Endothelial cell of umbilical vein (primary cell): ENCODE measurements at regions not wholly inside any gene's neighbourhood (a gene's known extent, or its start where the extent isn't known, plus 50 kb on each side); places are given as distances from the start of the nearest gene placed in this dataset.

ENCODE experiments used
- BruUV-seq: library from RNA; stranded (reverse); fragments of 400-500 nt; replicated peaks from 2 replicates; lab custom pipeline; 2021; lab: Mats Ljungman, UMichigan
- CTCF ChIA-PET: fragments of 300-600, 350-600 bp; sonication (Branson Sonifier 250); formaldehyde crosslinking; loops from one replicate; lab custom pipeline; 2021; ENCODE audit warnings: antibody characterized with exemption, inconsistent platforms; lab: Charles Lee
- POLR2A ChIA-PET: fragments of 300-600, 350-600 bp; sonication (Branson Sonifier 250); formaldehyde crosslinking; loops from one replicate; lab custom pipeline; 2021; ENCODE audit warnings: antibody characterized with exemption, inconsistent platforms; lab: Charles Lee
- DNase-seq: peaks from one replicate; pipeline ENCODE4 v3.0.0-alpha.2; 2011; ENCODE audit warnings: low read depth, low spot score
- FAIRE-seq: peaks from 2 replicates; lab custom pipeline; 2011; peaks lifted over from hg19 to GRCh38; lab: Jason Lieb, UNC
- H2AFZ ChIP-seq: 2 replicates; pipeline ENCODE4 v1.6.0; 2012; ENCODE audit warnings: low read depth, low read length, control low read depth, inconsistent platforms
- H3K27ac ChIP-seq: 2 replicates; pipeline ENCODE4 v1.5.1; 2011; ENCODE audit warnings: low read depth, mild to moderate bottlenecking, control low read depth, low read length, moderate library complexity; ENCODE audit not compliant: insufficient read depth
- H3K27me3 ChIP-seq, 2 experiments: 2 replicates each; pipeline versions ENCODE4 v1.6.0 to v1.6.1; 2011; ENCODE audit warnings: low read length in 2 of 2, mixed read lengths in 1 of 2; ENCODE audit not compliant: control insufficient read depth in 2 of 2, insufficient read depth in 2 of 2
- H3K36me3 ChIP-seq, 2 experiments: 2 replicates in 1 of 2; 3 replicates in 1 of 2; pipeline ENCODE4 v1.5.1; 2011; ENCODE audit warnings: low read length in 2 of 2, mild to moderate bottlenecking in 1 of 2, moderate library complexity in 1 of 2; ENCODE audit not compliant: control insufficient read depth in 2 of 2, insufficient read depth in 2 of 2; ENCODE audit errors: extremely low read depth in 1 of 2
- H3K4me1 ChIP-seq: 3 replicates; pipeline ENCODE4 v1.5.1; 2011; ENCODE audit warnings: mild to moderate bottlenecking, low read length; ENCODE audit not compliant: control insufficient read depth, insufficient read depth; ENCODE audit errors: extremely low read depth
- H3K4me2 ChIP-seq: 2 replicates; pipeline ENCODE4 v1.6.1; 2011; ENCODE audit warnings: low read length, control low read depth, mixed read lengths; ENCODE audit not compliant: insufficient read depth
- H3K4me3 ChIP-seq, 3 experiments: fragments of 200-600 bp in 1 of 3; sonication (generic), shearing (Covaris generic) in 1 of 3; replicated peaks in 1 of 3; 2 replicates each; pipeline ENCODE4 v1.5.1; 2011 to 2016; ENCODE audit warnings: control low read depth in 3 of 3, low read length in 3 of 3, mild to moderate bottlenecking in 2 of 3, inconsistent platforms in 1 of 3, low read depth in 1 of 3, moderate library complexity in 1 of 3; ENCODE audit not compliant: insufficient read depth in 1 of 3
- H3K79me2 ChIP-seq: 2 replicates; pipeline ENCODE4 v1.6.0; 2012; ENCODE audit warnings: low read length, inconsistent platforms; ENCODE audit not compliant: control insufficient read depth, insufficient read depth
- H3K9ac ChIP-seq: replicated peaks from 2 replicates; pipeline ENCODE3; 2011; ENCODE audit warnings: low read length, control low read depth; ENCODE audit not compliant: insufficient read depth; ENCODE audit errors: extremely low read depth
- H3K9me1 ChIP-seq: replicated peaks from 3 replicates; pipeline ENCODE4 v1.6.0; 2011; ENCODE audit warnings: mild to moderate bottlenecking, low read length; ENCODE audit not compliant: control insufficient read depth, insufficient read depth; ENCODE audit errors: extremely low read depth
- H3K9me3 ChIP-seq: replicated peaks from 2 replicates; pipeline ENCODE4 v1.5.1; 2012; ENCODE audit warnings: low read length, inconsistent platforms; ENCODE audit not compliant: control insufficient read depth, insufficient read depth
- H4K20me1 ChIP-seq: replicated peaks from 2 replicates; pipeline ENCODE3; 2011; ENCODE audit warnings: mild to moderate bottlenecking, low read length; ENCODE audit not compliant: control insufficient read depth, insufficient read depth; ENCODE audit errors: extremely low read depth
- CTCF ChIP-seq, 2 donors: IDR thresholded peaks; 1 replicate in 1 of 2; 2 replicates in 1 of 2; pipeline ENCODE4 v1.5.1; 2011; ENCODE audit warnings: low read length in 2 of 2, mild to moderate bottlenecking in 2 of 2, moderate library complexity in 2 of 2, control low read depth in 1 of 2, inconsistent platforms in 1 of 2, low read depth in 1 of 2; ENCODE audit not compliant: insufficient read depth in 1 of 2; ENCODE audit errors: extremely low read depth in 1 of 2
- EZH2 ChIP-seq: IDR thresholded peaks from 2 replicates; pipeline ENCODE4 v1.6.1; 2012; ENCODE audit warnings: borderline replicate concordance, low read depth, mild to moderate bottlenecking, moderate library complexity, low read length, inconsistent platforms; ENCODE audit not compliant: severe bottlenecking
- FOS ChIP-seq: IDR thresholded peaks from 2 replicates; pipeline ENCODE4 v1.6.1; 2011; ENCODE audit warnings: mild to moderate bottlenecking, low read length, moderate library complexity, borderline replicate concordance; ENCODE audit not compliant: insufficient read depth
- GATA2 ChIP-seq: IDR thresholded peaks from 2 replicates; pipeline ENCODE4 v1.7.0; 2011; ENCODE audit warnings: low read depth, mild to moderate bottlenecking, moderate library complexity, mixed read lengths, low read length; ENCODE audit not compliant: insufficient read length, insufficient read depth
- JUN ChIP-seq: IDR thresholded peaks from 2 replicates; pipeline ENCODE4 v1.6.1; 2011; ENCODE audit warnings: borderline replicate concordance, low read depth; ENCODE audit not compliant: insufficient read length, insufficient read depth
- MAX ChIP-seq: IDR thresholded peaks from 2 replicates; pipeline ENCODE4 v1.6.1; 2011; ENCODE audit not compliant: insufficient read depth, insufficient read length
- MYC ChIP-seq: IDR thresholded peaks from one replicate; pipeline ENCODE4 v1.6.1; 2011; ENCODE audit warnings: mild to moderate bottlenecking, low read depth, low read length
- POLR2A ChIP-seq: IDR thresholded peaks from 2 replicates; pipeline ENCODE4 v1.6.1; 2012; ENCODE audit warnings: low read depth, mild to moderate bottlenecking, control low read depth, low read length
- POLR2AphosphoS5 ChIP-seq: IDR thresholded peaks from 2 replicates; pipeline ENCODE4 v1.6.1; 2012; ENCODE audit warnings: low read depth, mild to moderate bottlenecking, control low read depth, low read length, moderate library complexity; ENCODE audit not compliant: insufficient read depth
- dilution Hi-C: fragments of 300-500 bp; cut with MboI; formaldehyde crosslinking; loops from one replicate; pipeline ENCODE4 v1.15.0; 2019; ENCODE audit warnings: low sequenced_read_pairs; ENCODE audit not compliant: extremely low pct_ligation_motif_present
- intact Hi-C: fragments of 100-400 bp; cut with micrococcal nuclease; formaldehyde crosslinking; loops from one replicate; pipeline ENCODE4 v1.10.0; 2022

- Histone ChIP-seq H3K9ac (no peak overlapping the region), H2AFZ (no peak overlapping the region), H3K4me3 (no peak overlapping the region), H3K4me2 (no peak overlapping the region), H3K36me3 (no peaks in the 10 kb centered on the region), H3K9me3 (no peaks in the 10 kb centered on the region), H3K27me3 (no peaks in the 10 kb centered on the region), H3K79me2 (no peaks in the 10 kb centered on the region), H3K4me1 (peaks cover 10% of the 10 kb centered on the region), H3K9me1 (no peaks in the 10 kb centered on the region), H3K27ac (no peak overlapping the region), H4K20me1 (no peaks in the 10 kb centered on the region)
- intact Hi-C loops = no loop called here
- ChIA-PET CTCF (no interaction called here), POLR2A (no interaction called here)
- BruUV-seq = no TSS peak
- dilution Hi-C loops = no loop called here
- no peak for FAIRE-seq
- TF ChIP-seq MAX (no peak), CTCF (IDR thresholded peaks at IDR 0.05; ENCODE audit: extremely low read depth in 1 of 2, insufficient read depth in 1 of 2, low read depth in 1 of 2, low read length in 2 of 2) (no peak), EZH2 (no peak), MYC (no peak), POLR2A (no peak), POLR2AphosphoS5 (no peak), JUN (no peak)
- no peak for DNase-seq
These were observed 265.0 kb downstream of the OPA1 start for GRCh38 chr3:193857996-193858395.

GRCh38 chr3:193859195-193859594 is 266.2 kb downstream of the OPA1 start:
- no peaks in the 10 kb centered on the region for H3K27me3 ChIP-seq
- FAIRE-seq = no peak
- no peak overlapping the region for H3K27ac ChIP-seq
- no peak overlapping the region for H3K9ac ChIP-seq
- no peaks in the 10 kb centered on the region for H3K79me2 ChIP-seq
- no peak for DNase-seq
- ChIA-PET POLR2A (no interaction called here), CTCF (no interaction called here)
- H3K4me2 ChIP-seq = no peak overlapping the region
- H2AFZ ChIP-seq = no peak overlapping the region
- H3K9me3 ChIP-seq = no peaks in the 10 kb centered on the region
- TF ChIP-seq MAX = no peak
- TF ChIP-seq JUN = no peak
- no peak for TF ChIP-seq POLR2A
- TF ChIP-seq CTCF (IDR thresholded peaks at IDR 0.05; ENCODE audit: extremely low read depth in 1 of 2, insufficient read depth in 1 of 2, low read depth in 1 of 2, low read length in 2 of 2) = no peak
- TF ChIP-seq POLR2AphosphoS5 = no peak
- TF ChIP-seq FOS = no peak
- TF ChIP-seq EZH2 = no peak
- no peak for TF ChIP-seq GATA2
- TF ChIP-seq MYC = no peak
- BruUV-seq = no TSS peak
- no peaks in the 10 kb centered on the region for H4K20me1 ChIP-seq
- no peaks in the 10 kb centered on the region for H3K4me1 ChIP-seq
- intact Hi-C loops = no loop called here
- H3K9me1 ChIP-seq = no peaks in the 10 kb centered on the region
- dilution Hi-C loops = no loop called here
- H3K36me3 ChIP-seq = no peaks in the 10 kb centered on the region
- no peak overlapping the region for H3K4me3 ChIP-seq
